ENCODE measurements at regions not wholly inside any gene's neighbourhood (a gene's known extent, or its start where the extent isn't known, plus 50 kb on each side); places are given as distances from the start of the nearest gene placed in this dataset.

DNA sequence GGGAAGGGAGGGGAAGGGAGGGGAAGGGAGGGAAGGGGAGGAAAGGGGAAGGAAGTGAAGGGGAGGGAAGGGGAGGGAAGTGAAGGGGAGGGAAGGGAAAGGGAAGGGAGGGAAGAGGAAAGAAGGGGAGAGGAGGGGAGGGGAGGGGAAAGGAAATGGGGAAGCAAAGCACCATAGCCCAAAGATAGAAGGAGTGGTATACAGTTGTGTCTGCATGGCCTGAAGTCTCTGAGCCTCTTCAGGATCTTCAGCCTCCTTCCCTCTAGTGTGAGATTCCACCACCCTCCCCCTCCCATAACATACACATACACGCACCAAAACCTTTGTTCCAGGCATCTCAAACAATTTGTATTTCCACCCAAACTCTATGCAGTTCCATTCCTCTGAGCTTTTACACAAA, 96.2 kb upstream of the SERP2 start:
- in situ Hi-C loops (cut with MboI; ENCODE audit: low pct_ligation_motif_present in 1 of 4, low pct_unique_long_range_greater_than_20kb in 1 of 4, low sequenced_read_pairs in 3 of 4) (no loop called here), intact Hi-C loops (cut with DNase I; ENCODE audit: low total_unique reads) (no loop called here)
- no peak overlapping the region for H3K27ac ChIP-seq
- H3K4me3 ChIP-seq = no peak overlapping the region
- WGBS, 2 donors (ENCODE audit: low coverage in 1 of 2) = 97% methylated on average over 1 of the region's 1 CpG; no CpG with 5 or more reads in 1 of the 2 donors
- no peak for DNase-seq
- no peaks in the 10 kb centered on the region for H3K27me3 ChIP-seq
- peaks cover 4 to 32% (median 17%) of the 10 kb centered on the region in 4 donors for H3K4me1 ChIP-seq
- H3K9me3 ChIP-seq = no peaks in the 10 kb centered on the region
- no peaks in the 10 kb centered on the region for H3K36me3 ChIP-seq
- no peak for TF ChIP-seq POLR2A (IDR thresholded peaks at IDR 0.05)
- no peak for TF ChIP-seq EP300 (IDR thresholded peaks at IDR 0.05; ENCODE audit: low read depth)
- TF ChIP-seq POLR2AphosphoS5 (IDR thresholded peaks at IDR 0.05) = no peak
- TF ChIP-seq, protein P1, sequence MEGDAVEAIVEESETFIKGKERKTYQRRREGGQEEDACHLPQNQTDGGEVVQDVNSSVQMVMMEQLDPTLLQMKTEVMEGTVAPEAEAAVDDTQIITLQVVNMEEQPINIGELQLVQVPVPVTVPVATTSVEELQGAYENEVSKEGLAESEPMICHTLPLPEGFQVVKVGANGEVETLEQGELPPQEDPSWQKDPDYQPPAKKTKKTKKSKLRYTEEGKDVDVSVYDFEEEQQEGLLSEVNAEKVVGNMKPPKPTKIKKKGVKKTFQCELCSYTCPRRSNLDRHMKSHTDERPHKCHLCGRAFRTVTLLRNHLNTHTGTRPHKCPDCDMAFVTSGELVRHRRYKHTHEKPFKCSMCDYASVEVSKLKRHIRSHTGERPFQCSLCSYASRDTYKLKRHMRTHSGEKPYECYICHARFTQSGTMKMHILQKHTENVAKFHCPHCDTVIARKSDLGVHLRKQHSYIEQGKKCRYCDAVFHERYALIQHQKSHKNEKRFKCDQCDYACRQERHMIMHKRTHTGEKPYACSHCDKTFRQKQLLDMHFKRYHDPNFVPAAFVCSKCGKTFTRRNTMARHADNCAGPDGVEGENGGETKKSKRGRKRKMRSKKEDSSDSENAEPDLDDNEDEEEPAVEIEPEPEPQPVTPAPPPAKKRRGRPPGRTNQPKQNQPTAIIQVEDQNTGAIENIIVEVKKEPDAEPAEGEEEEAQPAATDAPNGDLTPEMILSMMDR (IDR thresholded peaks at IDR 0.05) = no peak

DNA sequence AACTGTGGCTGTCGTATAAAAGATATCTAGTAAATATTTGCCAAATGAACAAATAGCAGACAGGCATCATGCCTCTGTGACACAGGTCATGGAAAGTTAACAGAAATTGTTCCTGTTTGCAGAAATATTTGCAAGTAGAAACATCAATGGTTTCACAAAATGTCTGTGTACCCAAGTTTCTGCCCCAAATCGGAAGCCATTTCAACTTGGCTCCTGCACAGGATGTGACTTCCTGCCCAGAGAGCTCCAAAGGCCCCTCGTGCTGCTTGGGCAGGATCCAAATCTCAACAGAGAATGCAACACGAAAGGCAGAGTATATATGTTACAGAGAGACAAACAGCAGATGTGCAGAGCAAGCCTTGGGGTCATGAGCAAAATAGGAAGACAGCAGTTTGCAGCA, 95.5 kb upstream of the SERP2 start:
- intact Hi-C loops (cut with DNase I; ENCODE audit: low total_unique reads) = no loop called here
- no peak overlapping the region for H3K27ac ChIP-seq

DNA sequence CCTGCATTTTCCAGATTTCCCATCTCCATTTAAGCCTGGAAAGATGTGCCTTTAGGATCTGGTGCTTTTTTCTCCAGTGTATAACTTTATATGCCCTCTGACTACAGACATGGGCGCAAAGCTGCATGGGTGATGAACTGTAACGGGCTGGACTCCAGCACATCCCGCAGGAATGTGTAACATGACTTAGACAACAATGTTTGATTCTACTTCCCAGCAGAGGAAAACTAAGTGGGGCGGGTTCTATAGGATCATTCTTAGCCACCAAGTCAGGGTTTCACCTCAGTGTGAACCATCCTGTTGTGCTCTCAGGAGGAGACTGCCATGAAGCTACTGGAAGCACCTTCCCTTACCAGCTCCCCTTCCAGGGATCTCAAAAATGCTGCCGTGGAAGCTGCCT, 93.2 kb upstream of the SERP2 start:
- no peak for DNase-seq
- H3K4me3 ChIP-seq = no peak overlapping the region
- no peaks in the 10 kb centered on the region for H3K9me3 ChIP-seq
- H3K4me1 ChIP-seq = peaks cover 0 to 13% (median 6%) of the 10 kb centered on the region in 4 donors
- WGBS, 2 donors (ENCODE audit: low coverage in 1 of 2) = 80 to 94% methylated on average over 3 to 5 of the region's 5 CpGs
- intact Hi-C loops (cut with DNase I; ENCODE audit: low total_unique reads) (no loop called here), in situ Hi-C loops (cut with MboI; ENCODE audit: low pct_ligation_motif_present in 1 of 4, low pct_unique_long_range_greater_than_20kb in 1 of 4, low sequenced_read_pairs in 3 of 4) (no loop called here)
- no peak for TF ChIP-seq EP300 (IDR thresholded peaks at IDR 0.05; ENCODE audit: low read depth)
- no peak for TF ChIP-seq POLR2A (IDR thresholded peaks at IDR 0.05)
- TF ChIP-seq, protein P1 (IDR thresholded peaks at IDR 0.05) = no peak
- no peak for TF ChIP-seq POLR2AphosphoS5 (IDR thresholded peaks at IDR 0.05)
- H3K27ac ChIP-seq = no peak overlapping the region
- H3K27me3 ChIP-seq = no peaks in the 10 kb centered on the region
- H3K36me3 ChIP-seq = no peaks in the 10 kb centered on the region

More for the DNA sequence above, 95.5 kb upstream of the SERP2 start:
- no peaks in the 10 kb centered on the region for H3K9me3 ChIP-seq
- TF ChIP-seq POLR2AphosphoS5 (IDR thresholded peaks at IDR 0.05) (no peak), EP300 (IDR thresholded peaks at IDR 0.05; ENCODE audit: low read depth) (no peak), POLR2A (IDR thresholded peaks at IDR 0.05) (no peak)
- TF ChIP-seq, protein P1 (IDR thresholded peaks at IDR 0.05) = no peak
- no peaks in the 10 kb centered on the region for H3K36me3 ChIP-seq
- no peak for DNase-seq
- in situ Hi-C loops (cut with MboI; ENCODE audit: low pct_ligation_motif_present in 1 of 4, low pct_unique_long_range_greater_than_20kb in 1 of 4, low sequenced_read_pairs in 3 of 4) = no loop called here
- peaks cover 4 to 32% (median 17%) of the 10 kb centered on the region in 4 donors for H3K4me1 ChIP-seq
- no peak overlapping the region for H3K4me3 ChIP-seq
- no peaks in the 10 kb centered on the region for H3K27me3 ChIP-seq
- 34 to 50% methylated on average over 1 to 4 of the region's 4 CpGs for WGBS, 2 donors (ENCODE audit: low coverage in 1 of 2)

DNA sequence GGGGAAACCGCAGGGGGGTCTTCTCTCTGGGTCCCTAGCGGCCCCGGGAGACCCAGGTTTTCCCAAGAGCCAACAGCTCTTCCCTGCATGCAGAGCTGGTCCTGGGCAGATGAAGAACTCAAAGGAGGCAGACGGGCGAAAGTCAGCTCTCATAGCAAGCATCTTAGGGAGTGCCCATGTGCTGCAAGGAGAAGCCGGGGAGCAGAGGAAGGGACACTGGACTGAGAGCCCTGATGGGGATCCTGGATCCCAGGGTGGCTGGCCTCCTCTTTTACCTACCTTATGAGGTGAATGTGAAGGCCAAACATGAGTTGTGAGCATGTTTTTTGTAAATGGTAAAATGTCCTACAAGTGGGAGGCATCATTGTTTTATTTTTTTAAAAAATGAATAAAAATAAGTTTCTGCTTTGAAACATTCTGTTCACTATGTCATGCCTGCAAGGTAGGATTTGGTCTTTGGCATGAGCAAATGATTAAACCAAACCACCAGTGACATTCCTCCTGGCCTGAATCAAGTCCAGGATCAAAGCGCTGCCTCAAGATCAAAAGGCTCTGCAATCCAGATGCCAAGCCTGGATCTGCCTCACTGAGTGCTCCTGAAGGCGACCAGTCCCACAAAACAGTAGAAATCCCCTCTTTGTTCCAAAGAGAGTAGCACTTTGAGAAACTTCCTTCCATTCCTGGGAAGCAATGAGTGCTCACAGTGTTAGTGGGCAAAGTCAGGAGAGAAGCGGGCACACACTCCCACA, 92.2 kb upstream of the SERP2 start:
- H3K27ac ChIP-seq = no peak overlapping the region
- no peaks in the 10 kb centered on the region for H3K9me3 ChIP-seq
- H3K4me3 ChIP-seq = no peak overlapping the region
- H3K4me1 ChIP-seq = peaks cover 0 to 9% (median 4%) of the 10 kb centered on the region in 4 donors
- no peaks in the 10 kb centered on the region for H3K27me3 ChIP-seq
- no peak for DNase-seq
- WGBS, 2 donors (ENCODE audit: low coverage in 1 of 2) = 66 to 88% methylated on average over 1 to 9 of the region's 9 CpGs
- intact Hi-C loops (cut with DNase I; ENCODE audit: low total_unique reads) (no loop called here), in situ Hi-C loops (cut with MboI; ENCODE audit: low pct_ligation_motif_present in 1 of 4, low pct_unique_long_range_greater_than_20kb in 1 of 4, low sequenced_read_pairs in 3 of 4) (no loop called here)
- no peak for TF ChIP-seq POLR2AphosphoS5 (IDR thresholded peaks at IDR 0.05)
- TF ChIP-seq EP300 (IDR thresholded peaks at IDR 0.05; ENCODE audit: low read depth) = no peak
- no peak for TF ChIP-seq POLR2A (IDR thresholded peaks at IDR 0.05)
- TF ChIP-seq, protein P1 (IDR thresholded peaks at IDR 0.05) = no peak
- H3K36me3 ChIP-seq = no peaks in the 10 kb centered on the region

Data from transverse colon (tissue), 4 donors.